ENCODE measurements at regions not wholly inside any gene's neighbourhood (a gene's known extent, or its start where the extent isn't known, plus 50 kb on each side); places are given as distances from the start of the nearest gene placed in this dataset.

DNA sequence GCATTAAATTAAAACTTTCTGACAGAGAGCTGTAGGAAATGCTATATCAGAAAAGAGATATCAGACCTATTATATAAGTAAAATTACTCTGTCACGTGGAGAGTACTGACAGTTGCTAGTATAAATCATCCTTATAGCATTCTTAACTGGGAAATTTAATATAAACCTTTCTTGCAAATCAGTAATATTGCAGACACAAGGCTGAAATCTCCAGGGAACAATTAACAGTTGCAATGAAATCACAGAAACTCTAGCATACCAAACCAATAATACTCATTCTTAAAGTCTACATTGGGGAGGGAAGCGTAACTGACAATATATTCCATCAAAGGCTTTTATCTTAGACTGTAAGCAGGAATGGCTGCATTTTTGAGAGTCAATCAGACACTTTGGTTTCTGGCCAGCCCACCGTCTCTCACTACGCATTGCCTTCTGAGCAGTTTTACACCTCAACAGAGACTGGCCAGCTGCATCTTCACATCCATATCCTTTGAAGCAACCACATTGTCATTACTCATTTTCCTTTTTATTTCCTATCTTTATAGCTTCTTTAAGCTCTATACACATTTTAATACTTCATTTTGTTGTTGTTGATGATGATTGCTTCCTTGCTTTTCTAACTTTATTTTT is 536.0 kb upstream of the CDH2 start:
- DNase-seq (ENCODE audit: low spot score), result no peak

- no peak for DNase-seq (ENCODE audit: low spot score)
Observed at GRCh38 chr18:28712172-28712571, 535.2 kb upstream of the CDH2 start.

GRCh38 chr18:28711096-28711495 is 534.2 kb upstream of the CDH2 start:
- DNase-seq (ENCODE audit: low spot score), result no peak

DNA sequence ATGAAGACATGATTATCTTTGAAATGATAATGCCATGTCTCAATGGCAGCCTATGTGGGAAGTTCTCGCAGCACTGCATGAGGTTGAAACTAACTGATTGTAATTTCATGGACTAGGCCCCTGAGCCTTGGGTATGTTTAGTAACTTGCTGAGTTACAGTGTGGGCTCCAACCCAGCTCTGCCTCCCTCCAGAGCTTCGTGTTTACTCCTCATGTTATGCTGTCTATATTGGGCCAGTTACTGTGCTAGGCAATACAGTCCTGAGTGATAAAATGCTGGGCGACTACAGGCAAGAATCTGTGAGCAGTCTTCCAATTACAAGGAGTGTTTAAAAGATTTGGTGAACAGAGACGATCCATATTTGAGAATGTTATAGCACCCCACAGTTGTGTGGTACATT is 530.1 kb upstream of the CDH2 start:
- no peak for DNase-seq (ENCODE audit: low spot score)

DNA sequence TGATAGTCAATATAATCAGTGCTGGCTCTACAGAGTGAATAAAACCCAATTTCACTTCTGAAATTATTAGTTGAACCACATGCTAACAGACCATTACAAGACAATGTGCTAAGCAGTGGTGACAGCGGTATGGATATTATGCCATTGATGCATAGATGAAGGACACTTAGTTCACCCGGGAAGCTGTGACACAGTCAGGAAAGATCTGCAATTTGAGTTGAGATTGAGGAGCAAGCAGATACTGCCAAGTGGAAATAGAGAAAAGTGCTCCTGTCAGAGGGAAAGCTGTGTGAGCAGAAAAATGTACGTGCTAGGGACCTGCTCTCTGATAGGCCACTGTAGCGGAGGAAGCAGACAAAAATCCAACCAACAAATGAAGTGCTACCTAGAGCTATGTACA is 529.5 kb upstream of the CDH2 start:
- DNase-seq (ENCODE audit: low spot score), result no peak

DNA sequence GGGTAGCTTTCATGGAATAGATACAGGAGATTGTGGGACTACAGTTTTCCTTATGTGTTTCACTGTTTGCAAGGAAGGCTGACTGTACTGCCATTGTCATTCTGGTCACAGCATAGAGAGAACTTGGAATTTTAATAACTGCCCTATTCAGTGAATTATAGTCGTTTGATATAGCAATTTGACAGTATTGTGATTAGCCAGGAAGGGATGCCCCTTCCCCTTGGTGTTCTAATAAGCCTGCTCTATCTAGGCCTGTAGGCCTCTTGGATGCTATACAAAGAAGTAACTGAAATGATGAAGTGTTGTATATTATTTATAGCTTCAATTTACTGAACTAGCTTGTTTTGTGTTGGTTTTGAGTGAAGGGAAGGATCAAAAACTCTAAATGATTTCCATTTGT is 528.6 kb upstream of the CDH2 start:
- DNase-seq (ENCODE audit: low spot score), result no peak

DNA sequence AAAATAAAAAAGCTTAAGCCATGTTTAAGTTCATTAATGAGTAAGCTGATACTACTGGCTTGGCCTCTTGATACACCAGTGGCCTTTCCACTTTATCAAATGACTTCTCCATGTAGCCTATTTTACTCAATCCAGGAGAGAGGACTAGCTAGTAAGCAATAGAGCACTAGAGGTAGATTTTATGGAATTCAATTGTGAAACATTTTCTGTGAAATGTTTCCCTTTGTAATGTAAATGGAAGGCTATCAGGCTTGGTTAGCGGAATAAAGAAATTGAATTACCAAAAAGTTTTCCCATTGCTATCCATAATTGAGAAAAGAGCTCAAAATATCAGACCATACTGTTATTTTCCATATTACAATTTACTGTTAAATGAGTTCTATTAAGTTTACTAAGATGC is 515.4 kb upstream of the CDH2 start:
- DNase-seq (ENCODE audit: low spot score), result no peak

- no peak for DNase-seq (ENCODE audit: low spot score)
Observed at GRCh38 chr18:28691496-28691840, 514.5 kb upstream of the CDH2 start.

- no peak for DNase-seq (ENCODE audit: low spot score)
Observed at GRCh38 chr18:28690836-28691495, 514.0 kb upstream of the CDH2 start.

DNA sequence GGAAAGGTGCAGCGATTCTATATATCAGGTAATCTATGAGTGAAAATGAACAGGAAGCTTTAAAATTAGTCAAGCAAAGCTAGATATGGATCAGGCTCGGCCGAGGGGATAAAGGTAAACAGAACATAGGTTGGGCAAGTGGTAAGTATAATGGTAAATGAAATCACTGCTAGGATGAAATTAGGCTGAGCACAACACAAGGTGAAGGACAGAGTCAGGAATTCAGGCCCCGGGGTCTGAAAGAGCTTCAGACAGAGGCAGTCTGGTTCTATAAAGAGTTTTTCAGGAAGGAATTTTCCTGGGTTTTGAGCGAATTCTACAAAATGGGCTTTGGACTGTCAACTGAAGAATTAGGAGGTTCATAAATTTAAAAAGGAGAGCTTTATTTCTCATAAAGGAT is 513.2 kb upstream of the CDH2 start:
- no peak for DNase-seq (ENCODE audit: low spot score)

DNA sequence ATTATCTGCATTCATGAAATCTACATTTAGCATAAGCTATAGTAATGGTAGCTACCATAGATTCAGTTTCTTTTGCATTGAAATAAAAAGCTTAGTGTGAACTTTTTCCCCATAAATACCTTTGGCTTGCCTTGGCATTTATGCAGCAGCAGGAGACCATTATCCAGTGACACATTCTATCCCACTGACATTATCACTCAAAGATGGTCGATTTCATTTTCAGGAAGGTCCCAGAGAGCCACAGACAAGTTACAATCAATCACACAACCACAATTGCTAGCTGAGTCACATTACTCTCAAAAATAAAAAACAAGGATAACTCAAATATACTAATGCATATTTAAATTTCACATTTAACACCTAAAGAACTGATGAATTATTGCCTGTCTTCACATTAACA is 512.7 kb upstream of the CDH2 start:
- DNase-seq (ENCODE audit: low spot score), result no peak

DNA sequence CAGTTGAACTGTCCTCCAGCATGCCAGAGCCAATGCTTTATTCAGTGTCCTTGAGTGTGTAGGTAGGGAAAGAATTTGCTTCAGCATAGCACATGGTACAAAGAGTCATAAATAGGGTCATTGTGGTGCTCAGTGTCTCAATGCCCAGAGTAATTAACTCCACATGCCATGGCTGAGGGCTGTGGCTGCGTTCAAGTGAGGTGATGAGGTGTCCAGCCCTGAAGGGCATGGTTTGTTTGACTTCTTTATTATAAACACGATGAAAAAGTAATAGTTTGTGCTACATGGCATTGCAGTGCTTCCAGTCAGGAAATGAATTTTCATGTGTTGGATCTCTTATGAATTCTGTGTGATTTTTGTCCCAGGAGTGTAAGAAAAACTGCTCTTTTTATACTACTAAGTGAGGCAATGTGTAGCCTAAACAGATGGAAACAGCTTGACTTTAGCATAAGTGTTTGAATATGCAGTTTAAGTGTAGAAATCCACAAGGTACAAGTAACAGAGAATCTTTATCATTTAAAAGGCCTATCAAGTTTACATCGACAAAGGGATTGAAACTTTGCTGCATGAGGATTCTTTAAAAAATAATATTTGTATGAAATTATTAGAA is 507.9 kb upstream of the CDH2 start:
- no peak for DNase-seq (ENCODE audit: low spot score)

DNA sequence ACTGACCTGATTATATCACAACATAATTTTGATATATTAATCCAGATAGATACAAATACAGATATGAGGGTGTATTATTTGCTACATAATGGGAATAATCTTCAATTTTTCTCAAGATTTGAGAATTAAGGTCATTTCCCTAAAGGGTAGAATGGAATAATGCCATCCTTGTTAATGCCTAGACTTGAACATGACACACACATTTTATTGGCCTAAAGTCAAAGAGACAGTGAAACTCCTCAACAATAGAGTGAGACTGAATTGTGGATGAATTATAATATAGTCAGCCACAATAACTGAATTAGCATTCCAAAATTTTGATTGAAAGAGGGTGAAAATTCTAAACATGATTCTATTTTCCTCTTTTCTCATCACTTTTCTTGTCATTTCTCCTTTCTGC is 506.0 kb upstream of the CDH2 start:
- DNase-seq (ENCODE audit: low spot score), result no peak

DNA sequence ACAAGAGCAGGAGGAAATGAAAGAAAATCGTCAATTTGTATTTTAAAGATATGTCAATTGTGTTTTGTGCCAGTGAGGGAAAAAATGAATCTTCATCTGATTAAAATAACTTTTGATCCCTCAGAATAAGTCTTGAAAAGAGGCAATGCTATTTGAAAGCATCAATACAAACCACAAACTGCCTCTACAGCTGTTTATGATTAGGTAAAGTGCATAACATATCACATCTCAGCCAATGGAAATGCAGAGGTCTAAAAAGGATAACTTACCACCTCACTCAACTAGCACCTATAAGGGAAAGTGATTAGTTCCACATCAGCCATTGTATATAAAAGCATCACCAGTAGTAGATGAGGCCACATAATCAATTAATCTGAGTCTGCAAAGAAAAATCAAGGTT is 492.2 kb upstream of the CDH2 start:
- no peak for DNase-seq (ENCODE audit: low spot score)

DNA sequence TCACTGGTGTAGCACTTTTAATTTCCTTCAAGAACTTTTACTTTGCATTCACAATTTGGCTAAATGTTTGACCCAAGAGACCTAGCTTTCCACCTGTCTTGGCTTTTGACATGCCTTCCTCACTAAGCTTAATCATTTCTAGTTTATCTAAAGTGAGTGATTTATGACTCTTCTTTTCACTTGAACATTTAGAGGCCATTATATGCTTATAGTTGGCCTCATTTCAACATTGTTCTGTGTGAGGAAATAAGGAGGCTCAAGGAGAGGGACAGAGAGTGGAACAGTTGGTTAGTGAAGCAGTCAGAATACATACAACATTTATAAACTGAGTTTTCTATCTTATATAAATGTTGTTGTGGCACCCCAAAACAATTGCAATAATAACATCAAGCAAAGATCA is 489.3 kb upstream of the CDH2 start:
- no peak for DNase-seq (ENCODE audit: low spot score)

DNA sequence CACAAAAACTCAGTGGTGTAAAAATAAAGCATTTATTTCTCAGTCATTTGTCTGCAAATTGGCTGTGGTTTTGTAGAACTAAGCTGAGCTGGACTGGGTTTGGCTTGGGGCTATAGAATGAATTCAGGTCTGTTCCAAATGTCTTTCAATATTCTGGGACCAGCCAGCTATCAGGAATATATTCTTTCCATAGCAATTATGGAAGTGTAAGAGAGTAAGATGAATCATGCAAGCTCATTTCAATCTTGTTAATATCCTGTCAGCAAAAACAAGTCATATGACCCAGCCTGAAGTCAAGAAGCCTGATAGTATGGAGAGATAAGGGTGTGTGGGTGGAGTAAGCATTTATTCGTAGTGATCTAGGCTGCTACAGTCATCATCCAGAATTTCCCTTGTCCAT is 481.0 kb upstream of the CDH2 start:
- DNase-seq (ENCODE audit: low spot score), result peak; percentile 14

GRCh38 chr18:28652654-28653053 is 475.7 kb upstream of the CDH2 start:
- DNase-seq (ENCODE audit: low spot score), result no peak

- no peak for DNase-seq (ENCODE audit: low spot score)
Observed at GRCh38 chr18:28651298-28651697, 474.4 kb upstream of the CDH2 start.

DNA sequence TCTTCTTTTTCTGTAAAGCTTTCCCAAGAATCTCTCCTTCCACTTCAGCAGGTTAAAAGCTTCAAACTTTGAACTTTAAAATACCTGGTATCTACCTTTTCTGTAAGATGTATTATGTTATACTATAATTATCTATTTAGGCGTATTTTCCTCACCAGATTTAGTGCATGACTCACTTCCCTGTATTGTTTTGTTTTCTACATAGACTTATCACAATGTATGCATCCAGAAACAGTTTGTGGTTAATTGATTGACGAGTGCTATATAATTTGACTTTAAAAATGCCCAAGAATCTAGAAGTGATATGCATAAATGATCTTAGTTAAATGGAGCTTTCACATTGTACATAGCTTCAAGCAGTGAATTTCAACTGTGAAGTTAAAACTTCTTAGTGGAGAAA is 473.9 kb upstream of the CDH2 start:
- DNase-seq (ENCODE audit: low spot score), result peak; percentile 3

- no peak for DNase-seq (ENCODE audit: low spot score)
Observed at GRCh38 chr18:28647961-28648360, 471.0 kb upstream of the CDH2 start.

DNA sequence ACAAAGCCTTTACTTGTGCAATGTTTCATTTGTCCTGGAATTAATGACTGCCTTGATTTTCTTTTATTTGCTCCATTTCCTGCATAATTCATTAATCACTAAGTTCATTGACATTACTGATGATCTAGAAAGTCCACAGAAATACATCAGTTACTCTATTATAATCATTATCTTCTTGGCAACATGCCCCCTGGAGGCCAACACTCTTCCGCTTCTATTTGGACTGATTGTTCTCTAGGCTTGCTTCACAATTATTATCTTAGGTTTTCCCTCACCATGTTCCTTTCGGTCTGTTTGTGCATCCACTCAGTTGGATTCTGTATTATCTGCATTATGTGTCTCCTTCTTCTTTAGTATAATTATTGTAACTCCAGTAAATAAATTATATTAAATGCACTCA is 461.0 kb upstream of the CDH2 start:
- no peak for DNase-seq (ENCODE audit: low spot score)

GRCh38 chr18:28635530-28635929 is 458.6 kb upstream of the CDH2 start:
- no peak for DNase-seq (ENCODE audit: low spot score)

DNA sequence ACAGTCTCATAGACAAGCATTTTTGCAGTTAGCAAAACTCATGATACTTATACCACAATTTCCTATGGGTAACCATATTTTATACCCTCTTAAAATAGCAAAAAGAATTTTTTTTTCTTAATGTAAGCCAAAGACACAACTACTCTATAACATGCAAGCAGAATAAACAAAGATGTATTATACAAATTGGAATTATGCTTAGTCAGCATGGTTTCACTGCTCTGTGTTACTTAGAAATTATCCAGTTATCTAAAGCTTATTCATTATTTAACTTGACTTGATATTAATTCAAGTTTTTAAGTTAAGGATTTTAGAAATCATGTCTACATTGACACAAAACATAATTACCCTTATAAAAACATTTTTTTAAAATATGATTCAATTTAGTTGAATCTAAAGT is 449.8 kb upstream of the CDH2 start:
- DNase-seq (ENCODE audit: low spot score), result no peak

GRCh38 chr18:28607991-28608390 is 431.1 kb upstream of the CDH2 start:
- no peak for DNase-seq (ENCODE audit: low spot score)
